HK-2 (cell line): ENCODE measurements at regions not wholly inside any gene's neighbourhood (a gene's known extent, or its start where the extent isn't known, plus 50 kb on each side); places are given as distances from the start of the nearest gene placed in this dataset.

Source experiments
- DNase-seq: peaks from one replicate; pipeline ENCODE4 v3.0.0-alpha.2; 2018; ENCODE audit not compliant: unreplicated experiment

DNA sequence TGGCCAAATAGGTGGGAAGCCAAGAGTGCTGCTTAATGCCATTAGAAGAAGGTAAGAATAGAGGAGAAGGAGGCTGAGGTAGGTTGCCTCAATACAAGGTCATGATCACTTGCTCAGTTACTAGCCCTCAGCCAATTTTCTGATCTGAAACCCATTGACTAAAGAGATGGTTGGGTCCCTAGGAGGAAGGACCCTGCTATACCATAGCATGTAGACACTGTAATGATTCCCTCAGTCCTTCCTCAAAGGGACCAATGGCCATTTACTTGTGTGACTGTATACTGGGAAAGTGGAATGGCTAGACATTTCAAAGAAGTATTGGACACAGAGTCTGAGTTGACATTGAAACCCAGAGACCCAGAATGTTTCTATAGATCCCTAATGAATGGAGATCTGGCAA lies 108.5 kb upstream of the MAP1B start:
- no peak for DNase-seq

DNA sequence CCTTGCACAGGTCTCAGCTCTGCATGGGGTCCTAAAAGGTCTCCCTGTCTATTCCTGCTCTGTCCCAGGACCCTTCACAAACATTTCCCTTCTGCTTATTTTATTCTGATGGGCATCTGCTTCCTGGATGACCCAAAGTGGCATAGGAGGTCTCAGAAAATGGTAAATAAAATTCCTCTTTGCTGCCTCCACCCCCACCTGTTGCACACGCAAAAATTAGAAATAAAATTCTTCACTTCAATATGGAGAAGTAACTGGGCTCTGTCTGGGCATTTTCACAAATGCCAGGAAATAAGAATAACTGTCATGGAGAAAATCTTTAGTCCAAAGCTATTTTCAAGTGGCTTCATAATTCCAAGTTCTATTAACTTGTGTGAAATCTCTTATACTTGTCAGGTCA lies 106.6 kb upstream of the MAP1B start:
- no peak for DNase-seq

DNA sequence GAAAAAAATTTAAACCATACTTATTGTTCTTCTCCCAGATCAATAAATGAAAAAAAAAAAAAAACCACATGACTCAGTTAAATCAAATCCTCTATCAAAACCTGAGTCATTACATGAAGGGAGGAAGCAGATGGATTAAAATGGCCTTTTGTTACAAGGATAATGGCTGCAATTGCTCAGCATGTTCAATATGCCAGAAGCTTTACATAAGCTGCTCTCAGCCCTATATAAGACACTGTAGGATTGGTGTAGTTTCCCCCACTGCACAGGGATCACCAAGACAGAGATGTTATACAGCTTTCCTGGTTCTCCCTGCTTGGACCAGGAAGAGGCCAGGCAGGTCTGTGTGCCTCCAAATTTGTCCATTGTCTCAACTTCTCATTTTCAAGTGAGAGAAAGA lies 101.6 kb upstream of the MAP1B start:
- no peak for DNase-seq

DNA sequence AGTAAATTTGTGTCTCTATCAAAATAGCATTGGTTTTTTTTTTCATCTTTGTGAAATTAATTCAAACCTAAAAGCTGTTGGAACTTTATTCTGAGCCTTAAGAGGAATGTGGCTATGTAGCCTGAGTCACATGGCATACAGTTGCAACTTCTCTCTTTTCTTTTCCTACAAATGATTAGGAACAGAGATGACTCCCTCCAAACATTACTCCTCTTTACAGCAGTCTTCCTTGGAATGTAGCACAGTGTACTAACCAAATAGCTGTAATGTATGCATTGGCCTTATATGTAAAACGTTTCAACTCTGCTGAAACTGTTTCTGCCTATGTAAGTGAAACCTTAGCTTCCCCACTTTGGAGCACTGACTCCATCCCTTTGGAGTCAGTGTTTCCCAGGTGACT lies 100.9 kb upstream of the MAP1B start:
- DNase-seq: no peak

GRCh38 chr5:72007336-72008111 lies 99.8 kb upstream of the MAP1B start:
- DNase-seq: no peak

DNA sequence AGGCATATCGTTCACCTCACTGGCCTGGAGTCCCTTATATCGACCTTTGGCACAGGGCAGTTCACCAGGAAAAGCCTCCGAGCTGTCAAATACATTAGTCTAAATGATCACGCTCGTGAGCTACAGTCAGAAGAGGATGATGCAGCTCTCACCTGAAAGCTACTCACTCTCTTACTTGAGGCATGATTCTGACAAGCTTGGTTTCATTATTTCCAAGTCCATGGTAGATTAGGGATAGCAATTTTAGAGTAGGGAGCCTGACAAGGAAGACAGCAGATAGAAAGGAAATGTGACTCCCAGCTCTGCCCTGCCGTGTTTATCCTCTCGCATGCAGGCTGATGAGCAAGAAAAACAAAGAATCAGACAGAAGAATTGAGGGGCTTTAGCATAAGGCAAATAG lies 98.0 kb upstream of the MAP1B start:
- DNase-seq: no peak

GRCh38 chr5:72010430-72010829 lies 96.8 kb upstream of the MAP1B start:
- no peak for DNase-seq

DNA sequence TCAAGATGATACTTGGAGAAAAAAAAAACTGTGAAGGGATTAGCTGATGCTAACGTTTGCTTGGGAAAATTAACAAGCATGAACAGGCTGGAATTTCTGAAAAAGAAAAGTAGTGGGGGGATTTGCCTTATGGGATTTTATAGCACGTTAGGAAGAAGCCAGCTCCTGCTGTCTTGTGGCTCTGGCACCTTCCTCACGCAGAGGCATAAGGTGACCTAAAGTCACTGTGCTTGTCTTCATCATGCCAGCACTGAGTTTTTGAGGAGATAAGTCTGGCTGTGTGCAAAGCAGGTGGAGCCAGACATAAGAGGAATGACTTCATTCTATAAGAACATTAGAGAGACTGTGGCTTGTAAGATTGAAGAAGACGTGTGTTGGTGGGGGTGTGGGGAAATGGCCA lies 94.4 kb upstream of the MAP1B start:
- no peak for DNase-seq

GRCh38 chr5:72013766-72014624 lies 93.3 kb upstream of the MAP1B start:
- DNase-seq: no peak

DNA sequence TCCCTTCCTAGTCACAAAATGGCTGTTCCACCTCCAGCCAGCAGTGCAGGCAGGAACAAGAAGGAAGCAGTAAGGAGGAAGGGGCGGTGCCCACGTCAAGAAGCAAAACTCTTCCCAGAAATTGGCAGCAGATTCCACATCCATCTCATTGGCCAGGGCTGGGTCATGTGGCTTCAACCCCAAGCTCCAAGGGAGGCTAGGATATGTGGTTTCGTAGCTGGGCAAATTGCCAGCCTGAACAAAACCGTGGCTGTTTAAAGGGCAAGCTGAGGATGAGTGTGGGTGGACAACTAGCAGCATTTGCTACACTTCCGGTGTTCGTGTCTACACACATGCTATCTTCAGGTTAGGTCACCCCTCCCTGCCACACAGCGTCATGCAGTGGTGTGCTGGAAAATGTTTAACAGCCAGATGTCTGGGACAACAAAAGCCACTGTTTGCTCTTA lies 92.1 kb upstream of the MAP1B start:
- DNase-seq: peak; percentile 16

DNA sequence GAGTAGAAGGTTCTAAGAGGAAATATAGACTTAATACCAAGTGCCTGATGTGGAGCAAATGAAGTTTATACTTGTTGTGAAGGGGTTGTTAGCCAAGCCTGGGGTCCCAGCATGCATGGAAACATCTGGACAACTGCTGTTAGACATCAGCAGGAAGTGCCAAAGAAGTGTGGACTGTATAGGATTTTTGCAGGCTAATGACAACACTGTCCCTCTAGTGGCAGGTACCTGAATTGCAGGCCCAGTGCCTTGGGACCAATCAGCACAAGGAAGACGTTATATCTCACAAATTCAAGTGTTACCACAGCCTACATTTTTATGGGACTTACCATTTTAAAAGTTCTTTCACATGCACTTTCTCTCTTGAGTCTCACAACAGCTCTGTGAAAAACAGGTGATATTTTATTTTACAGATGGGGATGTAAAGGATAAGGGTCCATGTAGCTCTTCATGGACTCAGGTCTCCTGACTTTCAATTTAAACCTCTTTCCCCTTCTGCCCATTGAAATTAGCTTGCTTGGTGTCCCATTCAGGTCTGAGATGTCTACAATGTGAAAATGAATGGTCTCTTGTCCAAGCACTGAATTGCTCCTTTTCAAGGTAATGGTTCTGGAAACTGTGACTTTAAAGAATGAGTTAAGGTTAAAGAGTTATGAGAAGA lies 89.0 kb upstream of the MAP1B start:
- DNase-seq: peak; percentile 48

- DNase-seq: no peak
Measured at GRCh38 chr5:72020161-72020983, 86.9 kb upstream of the MAP1B start.

DNA sequence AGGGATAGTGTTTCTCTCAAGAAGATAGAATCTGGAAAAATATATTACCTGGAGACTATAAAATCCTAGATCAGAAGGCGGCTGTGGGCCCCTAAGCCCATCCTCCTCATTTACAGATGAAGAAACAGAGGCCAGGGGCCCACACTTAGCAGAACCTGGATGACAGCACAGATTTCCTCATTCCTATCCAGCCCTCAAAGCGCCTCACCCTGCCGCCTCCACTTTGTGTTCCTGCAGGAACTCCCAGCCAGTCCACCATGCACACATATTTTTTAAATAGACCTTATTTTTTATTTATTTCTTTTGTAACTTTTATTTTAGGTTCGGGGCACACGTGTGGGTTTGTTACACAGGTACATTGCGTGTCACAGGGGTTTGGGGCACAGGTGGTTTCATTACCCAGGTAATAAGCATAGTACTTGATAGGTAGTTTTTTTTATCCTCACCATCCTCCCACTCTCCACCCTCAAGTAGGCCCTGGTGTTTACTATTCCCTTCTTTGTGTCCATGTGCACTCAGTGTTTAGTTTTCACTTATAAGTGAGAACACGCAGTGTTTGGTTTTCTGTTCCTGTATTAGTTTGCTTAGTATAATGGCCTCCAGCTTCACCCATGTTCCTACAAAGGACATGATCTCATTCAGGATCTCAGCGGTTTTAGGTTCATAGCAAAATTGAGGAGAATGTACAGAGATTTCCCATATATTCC lies 85.5 kb upstream of the MAP1B start:
- DNase-seq: no peak

- no peak for DNase-seq
Measured at GRCh38 chr5:72028382-72028781, 78.9 kb upstream of the MAP1B start.

DNA sequence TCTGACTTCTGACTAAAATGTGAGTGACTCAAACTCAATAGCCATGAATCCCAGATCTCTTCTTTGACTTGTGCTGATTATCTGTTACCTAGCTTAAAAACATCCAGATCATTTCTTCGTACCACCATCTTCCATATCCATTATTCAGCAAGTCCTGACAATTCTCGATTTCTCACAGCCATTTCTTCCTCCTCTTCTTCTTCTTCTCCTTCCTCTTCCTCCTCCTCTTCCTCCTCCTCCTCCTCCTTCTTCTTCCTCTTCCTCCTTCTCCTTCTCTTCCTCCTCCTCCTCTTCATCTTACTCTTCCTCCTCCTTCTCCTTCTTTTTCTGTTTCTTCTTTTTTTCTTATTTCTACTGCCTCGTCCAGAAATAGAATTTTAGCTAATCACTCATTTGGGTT lies 77.0 kb upstream of the MAP1B start:
- no peak for DNase-seq

DNA sequence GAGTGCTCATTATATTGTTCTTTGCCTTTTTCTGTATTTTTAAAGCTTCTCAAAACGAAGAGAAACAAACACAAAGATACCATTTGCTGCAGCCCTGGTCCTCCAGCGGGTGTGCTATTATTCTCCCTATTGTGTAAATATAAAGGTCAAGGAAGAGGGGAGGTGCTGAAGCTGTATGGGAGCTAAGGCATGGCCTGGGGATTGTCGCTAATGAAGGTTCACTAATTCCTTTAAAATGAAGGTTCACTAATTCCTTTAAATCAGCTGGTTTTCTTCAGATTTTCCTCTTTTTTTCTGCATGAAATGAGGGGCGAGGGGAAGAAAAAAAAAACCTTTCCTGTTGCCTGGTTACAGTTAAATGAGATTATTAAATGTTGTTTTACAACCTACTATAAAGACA lies 74.5 kb upstream of the MAP1B start:
- no peak for DNase-seq

- no peak for DNase-seq
Measured at GRCh38 chr5:72034770-72035169, 72.5 kb upstream of the MAP1B start.

GRCh38 chr5:72035831-72036230 lies 71.4 kb upstream of the MAP1B start:
- DNase-seq: no peak

GRCh38 chr5:72036951-72037350 lies 70.3 kb upstream of the MAP1B start:
- no peak for DNase-seq

GRCh38 chr5:72040513-72040912 lies 66.8 kb upstream of the MAP1B start:
- DNase-seq: no peak

DNA sequence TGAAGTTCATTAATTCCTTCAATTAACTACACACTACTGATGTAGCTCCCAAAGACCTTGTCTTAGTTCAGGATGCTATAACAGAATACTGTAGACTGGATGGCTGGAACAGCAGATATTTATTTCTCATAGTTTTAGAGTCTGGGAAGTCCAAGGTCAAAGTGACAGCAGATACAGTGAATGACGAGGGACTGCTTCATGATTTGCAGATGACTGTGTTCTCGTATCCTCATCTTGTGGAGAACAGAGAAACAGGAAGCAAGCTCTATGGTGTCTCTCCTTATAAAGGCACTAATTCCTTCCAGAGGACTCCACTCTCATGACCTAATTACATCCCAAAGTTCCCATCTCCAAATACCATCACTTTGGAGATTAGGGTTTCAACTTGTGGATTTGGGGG lies 65.6 kb upstream of the MAP1B start:
- no peak for DNase-seq
